ENCODE measurements at regions not wholly inside any gene's neighbourhood (a gene's known extent, or its start where the extent isn't known, plus 50 kb on each side); places are given as distances from the start of the nearest gene placed in this dataset.

GRCh38 chr2:185202945-185203528 lies 535.6 kb upstream of the FSIP2 start:
- TF ChIP-seq CTCF (IDR thresholded peaks at IDR 0.05; ENCODE audit: low read depth, low read length, missing control alignments): no peak
- H3K4me3 ChIP-seq (ENCODE audit: low read depth, low read length): no peak overlapping the region
- no peak for DNase-seq (ENCODE audit: low read depth)

- no peak overlapping the region for H3K4me3 ChIP-seq (ENCODE audit: low read depth, low read length)
- no peak for DNase-seq (ENCODE audit: low read depth)
- TF ChIP-seq CTCF (IDR thresholded peaks at IDR 0.05; ENCODE audit: low read depth, low read length, missing control alignments): peak; percentile 44
Observed at GRCh38 chr2:185208261-185208660, 530.3 kb upstream of the FSIP2 start.

- TF ChIP-seq CTCF (IDR thresholded peaks at IDR 0.05; ENCODE audit: low read depth, low read length, missing control alignments): peak; percentile 25
- no peak for DNase-seq (ENCODE audit: low read depth)
- no peak overlapping the region for H3K4me3 ChIP-seq (ENCODE audit: low read depth, low read length)
Observed at GRCh38 chr2:185215497-185215896, 523.1 kb upstream of the FSIP2 start.

GRCh38 chr2:185219981-185220380 lies 518.6 kb upstream of the FSIP2 start:
- TF ChIP-seq CTCF (IDR thresholded peaks at IDR 0.05; ENCODE audit: low read depth, low read length, missing control alignments): no peak
- no peak overlapping the region for H3K4me3 ChIP-seq (ENCODE audit: low read depth, low read length)
- no peak for DNase-seq (ENCODE audit: low read depth)

- DNase-seq (ENCODE audit: low read depth): no peak
- no peak overlapping the region for H3K4me3 ChIP-seq (ENCODE audit: low read depth, low read length)
- TF ChIP-seq CTCF (IDR thresholded peaks at IDR 0.05; ENCODE audit: low read depth, low read length, missing control alignments): no peak
Observed at GRCh38 chr2:185222311-185222710, 516.3 kb upstream of the FSIP2 start.

- no peak for TF ChIP-seq CTCF (IDR thresholded peaks at IDR 0.05; ENCODE audit: low read depth, low read length, missing control alignments)
- no peak for DNase-seq (ENCODE audit: low read depth)
- H3K4me3 ChIP-seq (ENCODE audit: low read depth, low read length): no peak overlapping the region
Observed at GRCh38 chr2:185227391-185227790, 511.2 kb upstream of the FSIP2 start.

- TF ChIP-seq CTCF (IDR thresholded peaks at IDR 0.05; ENCODE audit: low read depth, low read length, missing control alignments): no peak
- no peak overlapping the region for H3K4me3 ChIP-seq (ENCODE audit: low read depth, low read length)
- no peak for DNase-seq (ENCODE audit: low read depth)
Observed at GRCh38 chr2:185239491-185239890, 499.1 kb upstream of the FSIP2 start.
